CD4-positive, alpha-beta T cell treated with Interleukin-6 at 100 ng/mL for 8 hours (primary cell): ENCODE measurements at regions not wholly inside any gene's neighbourhood (a gene's known extent, or its start where the extent isn't known, plus 50 kb on each side); places are given as distances from the start of the nearest gene placed in this dataset.
"Not testable (repeated sequence)": the region's sequence is repeated elsewhere in the genome, so short reads cannot be mapped to it uniquely, and the experiment has no call there.

Experiments
- DNase-seq: peaks from one replicate; pipeline ENCODE4 v3.0.0-alpha.2; 2020; ENCODE audit warnings: mixed read lengths, low spot score

- DNase-seq, result no peak
These were observed 712.0 kb downstream of the TFAP2A start for GRCh38 chr6:9702914-9703313.

GRCh38 chr6:9699888-9700287, 715.0 kb downstream of the TFAP2A start:
- DNase-seq, result no peak

DNA sequence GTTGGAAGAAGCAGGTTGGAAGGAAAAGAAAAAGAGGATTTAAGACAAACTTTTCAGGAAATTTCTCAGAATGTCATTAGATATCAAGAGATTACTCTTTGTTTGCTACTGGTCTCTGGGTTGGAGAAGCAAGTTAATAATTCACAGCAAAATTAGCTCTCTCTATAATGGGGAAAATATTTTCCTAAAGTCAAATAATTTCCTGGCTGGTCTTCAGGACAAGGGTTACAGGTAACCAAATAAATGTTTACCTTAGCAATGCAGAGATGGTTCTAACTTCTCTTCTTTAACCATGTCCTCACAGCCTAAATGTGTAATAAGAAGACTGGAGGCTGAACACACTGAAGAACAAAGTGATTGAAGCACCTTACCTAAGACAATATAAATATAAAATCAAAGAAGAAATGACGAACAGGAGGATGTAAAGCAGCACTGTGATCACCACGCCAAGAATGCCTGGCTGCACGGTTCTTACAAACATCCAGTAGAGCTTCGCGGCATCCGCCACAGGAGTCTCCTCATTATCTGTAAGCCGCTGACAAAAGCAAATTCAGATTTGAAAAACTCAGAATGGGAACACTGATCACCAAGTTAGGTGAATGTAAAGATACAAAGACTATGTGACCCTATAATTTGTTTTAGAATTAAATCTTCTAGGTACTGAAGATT, 717.5 kb downstream of the TFAP2A start:
- DNase-seq, result no peak

GRCh38 chr6:9690388-9690787, 724.5 kb downstream of the TFAP2A start:
- no peak for DNase-seq

GRCh38 chr6:9680727-9681126, 734.1 kb downstream of the TFAP2A start:
- DNase-seq, result not testable (repeated sequence)

GRCh38 chr6:9675122-9675521, 739.8 kb downstream of the TFAP2A start:
- DNase-seq, result no peak

DNA sequence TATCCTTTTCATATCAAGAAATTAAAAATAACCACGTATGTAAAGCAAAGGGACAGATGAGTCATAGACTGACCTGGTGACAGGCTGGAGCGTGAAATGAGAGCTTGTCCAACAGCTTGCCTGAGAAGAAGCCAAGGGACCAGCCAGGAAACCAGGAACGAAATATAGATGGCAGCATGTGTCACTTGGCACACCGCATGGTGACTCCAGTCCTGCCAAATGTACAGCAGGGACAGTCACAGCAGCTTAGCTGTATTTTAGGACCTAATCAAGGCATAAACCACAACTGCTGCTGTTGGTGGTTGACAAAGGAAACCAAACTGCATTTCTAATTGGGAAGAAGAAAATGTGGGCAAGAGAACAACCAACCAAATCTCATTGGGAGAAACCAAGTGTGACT, 755.0 kb downstream of the TFAP2A start:
- DNase-seq, result no peak

- no peak for DNase-seq
These were observed 756.9 kb downstream of the TFAP2A start for GRCh38 chr6:9657994-9658393.

DNA sequence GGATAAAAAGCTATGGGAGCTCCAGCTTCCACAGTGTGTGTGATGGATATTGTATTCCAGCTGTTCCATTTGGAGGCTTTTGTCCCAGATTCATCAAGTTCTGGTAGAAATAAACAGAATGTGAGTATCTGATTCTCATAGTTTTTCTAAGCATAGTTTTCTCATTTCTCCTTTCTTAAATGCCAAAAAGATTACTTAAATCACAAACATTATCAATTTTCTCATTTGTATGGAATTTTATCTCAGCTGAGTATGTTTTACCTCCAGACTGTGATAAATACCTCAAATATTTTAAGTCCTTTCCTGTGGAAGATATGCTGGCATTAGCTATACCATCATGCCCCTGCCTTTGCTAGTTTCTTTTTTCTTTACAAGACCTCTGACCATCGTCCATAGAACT, 767.3 kb downstream of the TFAP2A start:
- DNase-seq, result no peak

GRCh38 chr6:9647071-9647445, 767.8 kb downstream of the TFAP2A start:
- no peak for DNase-seq

- no peak for DNase-seq
These were observed 768.4 kb downstream of the TFAP2A start for GRCh38 chr6:9646342-9647070.

DNA sequence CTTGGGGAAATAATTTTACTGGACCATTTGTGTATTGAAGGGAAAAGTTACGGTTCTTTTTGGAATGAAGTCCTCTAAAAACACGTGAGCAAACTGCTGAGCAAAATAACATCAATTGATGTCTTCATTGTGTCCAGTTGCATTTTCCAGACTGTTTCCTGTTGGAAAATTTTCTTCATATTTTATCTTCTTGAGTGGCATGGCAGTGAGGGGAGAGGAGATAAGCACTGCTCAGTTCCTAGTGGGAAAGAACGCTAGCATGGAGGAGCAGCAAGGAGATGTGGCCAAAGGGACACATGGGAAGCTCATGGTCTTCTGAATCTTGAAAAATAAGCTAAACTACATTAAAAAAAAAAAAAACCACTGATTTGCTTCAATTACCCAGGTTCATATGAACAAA, 776.0 kb downstream of the TFAP2A start:
- no peak for DNase-seq

GRCh38 chr6:9634776-9635175, 780.1 kb downstream of the TFAP2A start:
- DNase-seq, result no peak

DNA sequence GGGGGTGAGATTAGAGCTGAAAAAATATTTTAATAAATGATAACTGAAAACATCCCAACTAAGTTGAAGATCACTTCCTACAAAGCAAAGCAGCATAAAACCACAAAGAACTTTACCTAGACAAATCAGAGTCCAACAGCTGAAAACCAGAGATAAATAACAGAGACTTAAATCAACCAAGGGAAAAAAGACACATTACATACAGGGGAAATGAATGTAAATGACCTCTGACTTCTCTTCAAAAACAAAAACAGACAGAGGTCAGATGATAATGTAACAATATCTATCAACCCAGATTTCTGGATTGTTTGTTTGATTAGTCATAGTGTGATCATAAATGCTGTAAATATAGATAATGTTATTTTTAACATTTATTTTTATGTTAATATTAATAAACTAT, 782.8 kb downstream of the TFAP2A start:
- DNase-seq, result no peak

DNA sequence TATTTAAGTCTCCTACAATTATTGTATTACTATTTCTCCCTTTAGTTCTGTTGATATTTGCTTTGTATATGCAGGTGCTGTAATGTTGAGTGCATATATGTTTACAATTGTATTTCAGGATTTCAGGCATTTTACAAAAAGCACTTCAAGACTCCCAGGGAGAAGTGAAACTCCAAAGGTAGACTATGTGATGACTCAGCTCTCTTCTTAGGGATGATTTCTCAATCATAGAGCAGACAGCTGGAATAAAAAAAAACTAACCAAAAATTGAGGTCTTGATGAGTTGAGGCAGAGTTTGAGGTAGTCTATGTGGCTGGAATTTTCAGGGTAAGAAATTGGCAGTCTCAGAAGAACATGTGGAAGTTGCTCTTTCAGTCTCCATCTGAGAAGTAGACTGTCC, 786.1 kb downstream of the TFAP2A start:
- DNase-seq, result no peak

DNA sequence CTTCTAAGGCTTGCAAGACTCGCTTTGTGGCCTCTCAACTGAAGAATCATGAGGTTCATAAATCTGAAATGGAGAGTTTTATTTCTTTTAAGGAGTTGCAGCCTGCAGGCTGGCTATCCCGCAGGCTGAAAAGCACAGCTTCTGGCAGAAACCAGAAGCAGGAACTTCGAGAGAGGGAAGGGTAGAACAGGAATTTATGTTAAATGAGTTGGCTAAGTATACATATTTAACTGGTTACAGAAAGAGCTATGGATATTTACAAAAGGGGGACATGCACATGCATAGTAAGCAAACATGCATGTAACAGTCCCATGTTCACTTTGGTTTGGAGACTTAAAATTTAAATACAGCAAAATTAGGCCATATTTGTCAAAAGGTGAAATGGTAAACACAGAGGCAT, 787.0 kb downstream of the TFAP2A start:
- no peak for DNase-seq

- DNase-seq, result no peak
These were observed 790.9 kb downstream of the TFAP2A start for GRCh38 chr6:9623985-9624384.

DNA sequence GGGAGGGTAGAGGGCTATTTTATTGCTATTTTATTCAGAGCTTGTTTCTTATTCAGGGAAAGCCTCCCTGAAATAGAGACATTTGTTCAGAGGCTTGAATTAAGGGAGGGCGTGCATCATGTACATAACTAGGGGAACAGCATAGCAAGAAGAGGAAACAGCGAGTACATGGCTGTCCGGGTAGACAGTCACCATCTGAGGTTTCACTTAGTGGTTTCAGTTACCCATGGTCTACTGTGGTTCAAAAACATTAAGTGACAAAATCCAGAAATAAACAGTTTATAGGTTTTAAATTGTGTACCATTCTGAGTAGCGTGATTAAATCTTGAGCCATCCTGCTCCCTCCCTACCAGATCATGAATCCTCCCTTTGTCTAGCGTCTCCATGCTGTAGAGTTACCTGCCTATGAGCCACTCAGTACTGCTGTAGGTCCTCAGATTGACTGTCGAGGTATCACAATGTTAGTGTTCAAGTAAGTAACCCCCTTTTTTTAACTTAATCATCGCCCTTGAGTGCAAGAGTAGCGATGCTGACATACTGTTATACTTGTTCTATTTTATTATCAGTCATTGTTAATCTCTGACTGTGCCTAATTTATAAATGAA, 791.5 kb downstream of the TFAP2A start:
- no peak for DNase-seq

DNA sequence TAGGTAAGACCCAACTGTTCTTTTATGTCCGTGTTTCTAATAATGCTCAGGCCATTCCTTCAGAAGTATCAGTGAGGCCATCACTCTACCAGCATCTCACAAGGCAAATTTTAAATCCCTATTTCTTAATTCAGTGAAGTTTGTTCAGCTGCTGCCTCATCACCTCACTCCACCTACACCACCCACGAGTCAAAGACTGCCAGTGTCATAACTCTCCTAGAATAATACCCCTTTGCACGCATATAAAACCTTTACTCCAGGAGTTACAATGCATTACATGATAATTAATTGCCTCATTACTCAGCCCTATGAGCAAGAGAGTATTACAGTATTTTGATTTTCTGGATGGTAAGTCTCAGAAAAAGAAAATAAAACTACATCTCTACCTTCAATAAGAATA, 793.6 kb downstream of the TFAP2A start:
- DNase-seq, result no peak

- DNase-seq, result no peak
These were observed 794.2 kb downstream of the TFAP2A start for GRCh38 chr6:9620687-9621086.

GRCh38 chr6:9620263-9620662, 794.6 kb downstream of the TFAP2A start:
- no peak for DNase-seq

- DNase-seq, result no peak
These were observed 800.1 kb downstream of the TFAP2A start for GRCh38 chr6:9614778-9615177.

DNA sequence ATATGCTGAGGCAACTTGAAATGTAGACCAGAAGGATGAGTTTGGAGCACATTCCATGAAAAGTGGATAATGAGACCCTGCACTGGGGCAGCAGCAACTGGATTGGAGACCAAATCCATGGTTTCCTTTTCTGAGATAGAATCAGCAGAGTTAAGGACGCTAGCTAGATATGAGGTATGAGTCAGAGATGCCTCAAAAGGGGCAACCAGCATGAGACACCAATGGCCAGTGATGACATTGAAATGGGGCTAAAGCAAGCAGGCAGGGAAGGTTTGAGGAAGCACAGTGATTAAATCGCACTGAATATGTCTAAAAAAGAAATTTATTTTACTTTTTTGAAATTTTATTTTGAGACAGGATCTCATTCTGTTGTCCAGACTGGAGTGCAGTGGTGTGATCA, 802.4 kb downstream of the TFAP2A start:
- no peak for DNase-seq
